HG02973 (cell line): ENCODE measurements at regions not wholly inside any gene's neighbourhood (a gene's known extent, or its start where the extent isn't known, plus 50 kb on each side); places are given as distances from the start of the nearest gene placed in this dataset.
"Not testable (repeated sequence)": the region's sequence is repeated elsewhere in the genome, so short reads cannot be mapped to it uniquely, and the experiment has no call there.

Experiments
- ATAC-seq: cut with Tn5 transposase; IDR thresholded peaks from one replicate; pipeline ENCODE4 v1.9.1; 2021; ENCODE audit warnings: moderate library complexity; ENCODE audit not compliant: unreplicated experiment

DNA sequence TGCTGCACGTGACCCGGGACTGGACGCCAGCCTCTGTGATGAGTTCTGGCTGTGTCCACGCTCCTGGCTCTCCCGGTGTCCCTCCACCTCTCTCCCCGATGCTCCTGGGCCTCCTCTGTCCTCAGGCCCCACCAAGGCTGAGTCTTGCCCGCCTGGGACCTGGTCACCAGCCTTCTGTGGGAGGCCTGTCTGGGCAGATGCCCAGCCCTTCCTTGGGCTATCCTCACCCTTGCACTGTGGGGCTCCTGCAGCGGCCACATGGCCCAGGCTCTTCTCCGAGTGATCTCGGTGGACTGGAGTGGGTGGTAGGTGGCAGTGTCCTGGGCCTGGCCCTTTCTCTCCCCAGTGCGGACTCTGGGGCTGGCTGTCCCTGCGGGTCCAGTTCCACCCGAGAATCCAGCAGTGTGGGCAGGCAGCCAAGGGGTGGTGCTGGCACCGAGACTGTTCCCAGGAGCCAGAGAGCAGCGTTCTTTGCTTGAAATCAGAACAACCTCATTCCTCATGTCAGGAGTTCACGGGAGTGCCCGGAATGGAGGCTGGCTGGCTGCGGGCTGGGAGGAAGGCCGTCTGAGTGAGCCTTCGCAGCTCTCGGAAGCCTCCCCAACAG lies 94.6 kb downstream of the TMEM121 start:
- ATAC-seq, result not testable (repeated sequence)

DNA sequence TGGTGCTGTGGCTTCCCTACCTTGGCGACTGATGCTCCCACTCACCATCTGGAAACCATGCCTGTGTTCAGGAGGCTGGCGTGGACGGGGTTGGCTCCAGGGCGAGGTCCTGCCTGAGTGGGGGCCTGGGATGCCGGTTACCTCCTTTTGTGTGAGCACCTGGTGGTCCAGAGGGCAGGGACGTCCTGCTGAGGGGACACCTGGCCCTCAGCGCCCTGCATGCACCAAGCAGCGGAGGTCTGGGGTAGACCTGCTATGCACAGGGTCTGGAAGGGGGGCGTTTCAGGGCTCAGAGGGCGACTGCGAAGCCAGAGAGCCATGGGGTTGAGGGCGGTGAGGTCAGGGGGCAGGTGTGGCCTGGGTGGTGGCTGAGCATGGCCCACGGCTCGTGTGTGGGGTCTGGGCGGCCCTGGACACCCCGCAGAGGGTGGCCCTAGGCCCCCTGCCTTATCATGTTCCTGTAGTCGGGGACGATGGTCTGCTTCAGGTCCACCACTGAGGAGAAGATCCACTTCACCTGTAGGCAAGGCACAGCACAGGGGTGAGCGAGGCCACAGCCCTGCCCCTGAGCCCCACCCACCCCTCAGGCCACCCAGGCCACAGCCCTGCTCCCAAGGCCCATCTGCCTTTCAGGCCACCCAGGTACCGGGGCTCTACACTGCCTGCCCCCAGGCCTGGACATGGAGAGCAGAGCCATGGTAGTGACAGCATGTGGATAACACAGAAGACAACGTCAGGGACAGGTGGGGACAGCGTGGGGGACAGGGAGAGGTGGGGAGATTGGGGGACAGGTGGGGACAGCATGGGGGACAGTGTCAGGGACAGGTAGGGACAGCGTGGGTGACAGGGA lies 95.3 kb downstream of the TMEM121 start:
- not testable (repeated sequence) for ATAC-seq

- no peak for ATAC-seq
Observed at GRCh38 chr14:105622329-105622955, 96.1 kb downstream of the TMEM121 start.

DNA sequence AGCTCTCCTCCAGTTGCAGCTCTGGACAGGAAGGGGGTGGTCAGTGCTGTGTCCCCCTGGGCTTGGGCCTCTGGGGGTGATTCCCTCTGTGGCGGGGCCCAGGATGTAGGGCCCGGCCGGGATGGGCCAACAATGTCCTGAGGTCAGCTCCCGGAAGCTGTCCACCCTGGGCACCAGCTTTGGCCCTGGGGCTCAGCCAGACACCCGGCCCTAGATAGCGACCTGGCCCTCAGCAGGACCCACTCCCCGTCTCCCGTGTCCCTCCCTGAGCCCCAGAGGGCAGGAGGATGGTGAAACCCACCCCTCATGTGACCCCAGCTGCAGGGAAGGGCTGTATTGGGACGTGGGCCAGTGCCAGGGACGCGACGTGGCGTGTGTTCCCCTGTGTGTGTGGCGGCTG lies 96.8 kb downstream of the TMEM121 start:
- ATAC-seq, result not testable (repeated sequence)

GRCh38 chr14:105624346-105624745 lies 98.0 kb downstream of the TMEM121 start:
- ATAC-seq, result not testable (repeated sequence)

DNA sequence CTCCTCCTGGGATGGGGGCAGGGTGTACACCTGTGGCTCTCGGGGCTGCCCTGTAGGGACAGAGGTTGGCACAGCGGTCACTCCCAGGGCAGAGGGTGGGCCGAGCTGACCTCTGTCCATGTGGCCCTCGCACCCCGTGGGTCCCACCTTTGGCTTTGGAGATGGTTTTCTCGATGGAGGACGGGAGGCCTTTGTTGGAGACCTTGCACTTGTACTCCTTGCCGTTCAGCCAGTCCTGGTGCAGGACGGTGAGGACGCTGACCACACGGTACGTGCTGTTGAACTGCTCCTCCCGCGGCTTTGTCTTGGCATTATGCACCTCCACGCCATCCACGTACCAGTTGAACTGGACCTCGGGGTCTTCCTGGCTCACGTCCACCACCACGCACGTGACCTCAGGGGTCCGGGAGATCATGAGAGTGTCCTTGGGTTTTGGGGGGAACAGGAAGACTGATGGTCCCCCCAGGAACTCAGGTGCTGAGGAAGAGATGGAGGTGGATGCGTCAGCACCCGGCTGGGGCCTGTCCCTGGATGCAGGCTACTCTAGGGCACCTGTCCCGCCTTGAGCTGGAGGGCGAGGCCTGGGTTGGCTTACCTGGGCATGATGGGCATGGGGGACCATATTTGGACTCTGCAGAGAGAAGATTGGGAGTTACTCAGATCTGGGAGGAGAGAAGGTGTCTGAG lies 98.5 kb downstream of the TMEM121 start:
- not testable (repeated sequence) for ATAC-seq

DNA sequence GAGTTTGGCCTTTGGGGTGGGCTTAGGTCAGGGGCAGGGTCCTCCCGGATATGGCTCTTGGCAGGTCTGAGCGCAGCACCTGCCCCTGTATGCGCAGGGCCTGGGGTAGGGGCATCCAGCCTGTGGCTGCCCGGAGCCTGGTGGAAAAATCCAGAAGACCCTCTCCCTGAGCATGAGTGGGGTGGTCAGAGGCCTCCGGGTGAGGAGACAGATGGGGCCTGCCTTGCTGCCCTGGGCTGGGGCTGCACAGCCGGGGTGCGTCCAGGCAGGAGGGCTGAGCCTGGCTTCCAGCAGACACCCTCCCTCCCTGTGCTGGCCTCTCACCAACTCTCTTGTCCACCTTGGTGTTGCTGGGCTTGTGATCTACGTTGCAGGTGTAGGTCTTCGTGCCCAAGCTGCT lies 99.1 kb downstream of the TMEM121 start:
- ATAC-seq, result not testable (repeated sequence)

DNA sequence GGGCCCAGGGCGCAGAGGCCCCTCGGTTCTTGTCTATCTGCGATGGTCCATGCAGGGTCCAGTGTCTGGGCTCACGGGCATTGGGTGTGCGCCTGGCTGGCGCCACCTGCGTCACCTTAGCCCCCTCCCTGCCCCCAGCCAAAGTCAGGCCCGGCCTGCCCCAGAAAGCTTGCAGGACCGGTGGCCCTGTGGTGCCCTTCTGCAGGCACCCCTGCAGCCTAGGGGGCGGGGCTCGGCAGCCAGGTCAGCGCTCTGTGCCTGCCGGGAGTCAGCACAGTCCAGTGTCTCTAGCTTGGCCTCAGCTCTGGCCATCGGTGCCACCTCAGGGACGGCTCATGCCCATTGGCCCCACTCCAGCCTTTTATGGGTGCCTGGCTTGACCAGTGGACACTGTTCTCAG lies 99.7 kb downstream of the TMEM121 start:
- not testable (repeated sequence) for ATAC-seq

DNA sequence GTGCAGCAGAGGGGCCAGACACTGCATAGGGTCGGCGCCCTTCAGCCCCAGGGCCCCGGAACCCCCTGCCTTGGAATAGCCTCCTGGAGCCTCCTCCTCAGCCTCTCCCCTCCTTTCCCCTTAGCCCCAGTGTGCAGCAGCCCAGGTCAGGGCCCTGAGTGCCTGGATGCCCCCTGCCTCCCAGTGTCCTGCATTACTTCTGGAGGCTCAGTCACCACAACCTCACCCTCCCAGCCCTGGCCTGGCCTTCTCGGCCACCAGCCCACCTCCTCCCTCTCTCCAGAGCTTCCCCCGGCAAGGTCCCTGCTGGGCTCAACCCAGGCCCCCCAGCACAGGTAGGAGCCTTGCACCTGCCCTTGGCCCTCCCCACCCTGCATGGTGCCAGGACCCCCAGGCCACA lies 100.3 kb downstream of the TMEM121 start:
- not testable (repeated sequence) for ATAC-seq

GRCh38 chr14:105627287-105627686 lies 100.9 kb downstream of the TMEM121 start:
- ATAC-seq, result not testable (repeated sequence)

DNA sequence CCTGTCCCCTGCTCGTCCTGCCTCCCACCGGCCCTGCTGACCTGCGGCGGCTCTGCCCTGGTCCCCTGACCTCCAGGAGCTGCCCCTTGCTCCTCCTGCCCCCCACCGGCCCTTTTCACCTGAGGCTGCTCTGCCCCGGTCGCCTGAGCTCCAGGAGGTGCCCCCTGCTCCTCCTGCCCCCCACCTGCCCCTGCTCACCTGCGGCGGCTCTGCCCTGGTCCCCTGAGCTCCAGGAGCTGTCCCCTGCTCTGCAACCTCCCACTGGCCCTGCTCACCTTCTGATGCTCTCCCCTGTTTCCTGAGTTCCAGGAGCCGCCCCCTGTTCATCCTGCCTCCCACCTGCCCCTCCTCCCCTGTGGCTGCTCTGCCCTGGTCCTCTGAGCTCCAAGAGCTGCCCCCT lies 101.3 kb downstream of the TMEM121 start:
- no peak for ATAC-seq

DNA sequence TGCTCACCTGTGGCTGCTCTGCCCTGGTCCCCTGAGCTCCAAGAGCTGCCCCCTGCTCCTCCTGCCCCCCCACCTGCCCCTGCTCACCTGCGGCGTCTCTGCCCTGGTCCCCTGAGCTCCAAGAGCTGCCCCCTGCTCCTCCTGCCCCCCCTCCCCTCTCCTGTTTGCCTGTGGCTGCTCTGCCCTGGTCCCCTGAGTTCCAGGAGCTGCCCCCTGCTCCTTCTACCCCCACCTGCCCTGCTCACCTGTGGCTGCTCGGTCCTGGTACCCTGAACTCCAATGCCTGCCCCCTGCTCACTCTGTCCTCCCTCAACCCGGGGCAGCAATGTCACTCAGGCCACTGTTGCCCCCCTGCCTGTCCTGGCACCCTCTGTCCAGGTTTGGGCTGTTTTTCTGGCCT lies 101.7 kb downstream of the TMEM121 start:
- not testable (repeated sequence) for ATAC-seq

DNA sequence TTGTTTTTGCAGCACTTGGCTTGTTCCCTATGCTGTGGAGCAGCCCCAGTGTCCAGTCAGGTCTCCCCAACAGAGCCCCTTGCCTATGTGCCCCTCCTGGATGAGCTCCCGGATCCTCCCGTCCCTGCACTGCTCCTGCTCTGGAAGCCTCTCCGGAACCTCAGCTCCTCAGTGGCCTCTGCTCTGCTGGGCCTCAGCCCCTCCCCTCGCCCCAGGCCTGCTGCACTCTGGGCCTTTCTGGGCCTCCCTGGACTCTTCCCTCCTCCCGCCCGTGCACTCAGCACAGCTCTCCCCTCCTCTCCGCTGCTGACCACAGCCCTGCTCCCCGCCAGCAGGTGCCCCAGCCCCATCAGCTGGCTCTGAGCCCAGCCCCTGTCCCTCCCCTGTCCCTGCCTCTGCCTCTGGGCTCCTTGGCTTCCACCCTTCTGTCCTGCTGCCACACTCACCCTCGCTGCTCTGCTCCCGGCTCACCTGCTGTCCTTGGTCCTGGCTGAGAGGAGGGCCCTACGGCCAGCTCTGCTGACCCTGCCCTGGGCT lies 102.2 kb downstream of the TMEM121 start:
- ATAC-seq, result not testable (repeated sequence)

GRCh38 chr14:105629091-105629885 lies 102.9 kb downstream of the TMEM121 start:
- not testable (repeated sequence) for ATAC-seq

- no peak for ATAC-seq
Observed at GRCh38 chr14:105629886-105630215, 103.5 kb downstream of the TMEM121 start.

DNA sequence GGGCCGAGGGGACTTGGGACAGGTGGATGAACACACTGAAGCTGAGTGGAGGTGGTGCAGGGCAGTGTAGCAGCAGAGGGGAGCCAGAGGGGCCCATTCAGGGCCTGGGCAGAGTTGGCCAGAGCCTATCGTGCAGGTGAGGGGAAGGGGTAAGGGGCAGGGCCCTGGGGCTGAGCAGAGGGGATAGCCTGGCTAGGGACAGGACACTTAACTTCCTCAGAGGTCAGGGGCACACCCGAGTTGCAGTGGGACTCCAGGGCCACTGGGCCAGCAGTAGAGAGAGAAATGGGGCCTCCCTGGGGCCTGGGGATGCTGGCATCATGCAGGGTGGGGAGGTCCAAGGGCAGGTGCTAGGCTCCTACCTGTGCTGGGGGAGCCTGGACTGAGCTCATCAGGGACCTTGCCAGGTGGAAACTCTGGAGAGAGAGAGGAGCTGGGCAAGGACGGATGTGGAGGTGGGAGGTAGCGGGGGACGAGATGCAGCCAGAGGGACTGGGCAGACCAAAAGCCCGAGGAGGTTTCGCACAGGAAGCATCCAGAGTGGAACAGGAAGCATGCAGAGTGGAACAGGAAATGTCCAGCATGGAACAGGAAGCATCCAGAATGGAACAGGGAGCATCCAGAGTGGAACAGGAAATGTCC lies 104.0 kb downstream of the TMEM121 start:
- ATAC-seq, result not testable (repeated sequence)

DNA sequence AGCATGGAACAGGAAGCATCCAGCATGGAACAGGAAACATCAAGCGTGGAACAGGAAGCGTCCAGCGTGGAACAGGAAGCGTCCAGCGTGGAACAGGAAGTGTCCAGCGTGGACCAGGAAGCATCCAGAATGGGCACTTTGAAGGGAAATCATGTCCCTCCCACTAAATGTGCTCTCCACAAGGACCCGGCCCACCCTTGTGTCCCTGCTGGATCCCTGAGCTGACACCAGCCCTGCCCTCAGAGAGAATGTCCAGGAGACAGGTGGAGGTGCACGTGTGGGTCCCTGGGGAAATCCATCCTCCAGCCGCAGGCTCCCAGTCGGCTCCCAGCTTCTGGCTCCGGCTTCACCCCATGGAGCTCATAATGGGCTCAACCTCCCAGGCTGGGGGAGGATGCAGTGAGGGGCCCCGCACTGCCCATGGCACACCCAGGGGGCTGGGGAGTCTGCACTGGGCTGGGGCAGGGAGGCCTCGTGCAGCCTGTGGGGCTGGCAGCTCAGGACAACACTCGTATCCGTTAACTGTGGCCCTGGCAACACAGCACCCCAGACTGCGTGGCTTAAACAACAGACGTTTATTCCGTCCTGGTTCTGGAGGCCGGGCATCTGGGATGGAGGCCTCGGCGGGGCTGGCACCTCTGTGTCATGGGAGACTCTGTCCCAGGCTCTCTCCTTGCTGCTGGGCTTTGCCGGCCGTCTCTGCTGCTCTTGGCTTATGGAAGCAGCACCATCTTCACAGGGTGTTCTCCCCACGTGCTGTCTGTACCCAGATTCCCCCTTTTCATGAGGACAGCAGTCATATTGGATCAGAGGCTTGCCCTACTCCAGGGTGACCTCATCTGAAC lies 104.8 kb downstream of the TMEM121 start:
- ATAC-seq, result not testable (repeated sequence)

- no peak for ATAC-seq
Observed at GRCh38 chr14:105632010-105632409, 105.6 kb downstream of the TMEM121 start.

- ATAC-seq, result not testable (repeated sequence)
Observed at GRCh38 chr14:105633596-105633995, 107.2 kb downstream of the TMEM121 start.
